ENCODE measurements at regions not wholly inside any gene's neighbourhood (a gene's known extent, or its start where the extent isn't known, plus 50 kb on each side); places are given as distances from the start of the nearest gene placed in this dataset.
"Not testable (repeated sequence)": the region's sequence is repeated elsewhere in the genome, so short reads cannot be mapped to it uniquely, and the experiment has no call there.

DNA sequence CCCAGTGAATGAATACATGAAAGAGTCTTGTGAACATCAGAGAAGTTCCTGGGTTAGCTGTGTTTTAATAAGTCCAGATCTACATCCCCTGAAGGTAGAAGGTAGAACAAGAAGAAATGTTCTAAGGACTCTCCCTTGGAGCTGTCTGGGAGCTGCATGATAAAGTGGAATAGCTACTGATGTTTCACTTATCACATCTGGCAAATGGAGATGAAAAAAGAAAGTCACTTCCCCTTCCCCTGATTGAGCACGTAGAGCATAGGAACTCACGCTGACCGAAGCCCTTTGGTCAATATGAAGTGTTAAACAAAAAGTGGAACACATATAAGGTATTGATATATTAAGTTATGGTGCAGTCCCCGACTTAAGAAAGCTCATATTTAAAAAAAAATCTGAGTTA, 53.2 kb upstream of the PARP1 start:
- no peak for DNase-seq (ENCODE audit: low spot score)

DNA sequence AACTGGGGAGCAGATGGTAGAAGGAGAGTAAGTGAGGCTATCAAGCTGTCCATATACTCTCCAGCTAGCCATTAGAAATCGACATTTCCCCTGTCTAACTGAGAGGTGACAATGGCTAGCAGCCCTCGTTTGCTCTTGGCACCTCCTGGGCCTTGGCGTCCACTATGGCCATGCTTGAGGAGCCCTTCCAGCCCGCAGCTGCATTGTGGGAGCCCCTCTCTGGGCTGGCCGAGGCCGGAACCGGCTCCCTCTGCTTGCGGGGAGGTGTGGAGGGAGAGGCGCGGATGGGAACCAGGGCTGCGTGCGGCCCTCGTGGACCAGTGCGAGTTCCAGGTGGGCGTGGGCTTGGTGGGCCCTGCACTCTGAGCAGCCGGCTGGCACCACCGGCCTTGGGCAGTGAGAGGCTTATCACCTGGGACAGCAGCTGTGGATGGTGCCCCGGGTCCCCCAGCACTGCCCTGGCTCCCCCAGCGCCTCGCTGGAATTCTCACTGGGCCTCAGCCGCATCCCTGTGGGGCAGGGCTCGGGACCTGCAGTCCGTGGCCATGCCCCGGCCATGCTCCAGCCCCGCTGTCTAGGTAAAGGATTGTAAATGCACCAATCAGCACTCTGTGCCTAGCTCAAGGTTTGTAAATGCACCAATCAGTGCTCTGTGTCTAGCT, 56.2 kb upstream of the PARP1 start:
- no peak for DNase-seq (ENCODE audit: low spot score)

DNA sequence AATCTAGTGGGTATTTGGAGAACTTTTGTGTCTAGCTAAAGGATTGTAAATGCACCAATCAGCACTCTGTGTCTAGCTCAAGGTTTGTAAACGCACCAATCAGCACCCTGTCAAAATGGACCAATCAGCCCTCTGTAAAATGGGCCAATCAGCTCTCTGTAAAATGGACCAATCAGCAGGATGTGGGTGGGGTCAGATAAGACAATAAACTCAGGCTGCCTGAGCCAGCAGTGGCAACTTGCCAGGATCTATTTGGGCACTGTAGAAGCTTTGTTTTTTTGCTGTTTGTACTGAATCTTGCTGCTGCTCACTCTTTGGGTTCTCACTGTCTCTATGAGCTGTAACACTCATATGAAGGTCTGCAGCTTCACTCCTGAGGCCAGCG, 56.7 kb upstream of the PARP1 start:
- DNase-seq (ENCODE audit: low spot score) = not testable (repeated sequence)

DNA sequence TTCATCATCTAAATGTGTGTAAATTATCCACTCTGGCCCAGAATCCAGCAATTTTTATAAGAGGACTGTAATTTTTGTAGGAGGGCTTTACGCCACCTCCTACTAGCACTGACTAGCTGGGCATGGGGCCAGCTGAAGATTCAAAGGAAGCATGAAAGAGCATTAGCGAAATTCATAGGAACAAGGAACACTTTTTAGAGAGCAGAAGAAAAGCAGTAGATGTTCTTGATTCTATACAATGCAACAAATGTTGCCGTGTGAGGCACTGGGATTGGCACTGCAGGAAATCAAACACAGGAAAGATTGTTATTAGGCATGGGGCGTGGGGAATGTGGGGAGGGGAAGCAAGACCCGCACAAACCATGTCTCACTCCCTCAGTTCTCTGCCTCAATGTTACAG, 58.4 kb upstream of the PARP1 start:
- DNase-seq (ENCODE audit: low spot score) = no peak

DNA sequence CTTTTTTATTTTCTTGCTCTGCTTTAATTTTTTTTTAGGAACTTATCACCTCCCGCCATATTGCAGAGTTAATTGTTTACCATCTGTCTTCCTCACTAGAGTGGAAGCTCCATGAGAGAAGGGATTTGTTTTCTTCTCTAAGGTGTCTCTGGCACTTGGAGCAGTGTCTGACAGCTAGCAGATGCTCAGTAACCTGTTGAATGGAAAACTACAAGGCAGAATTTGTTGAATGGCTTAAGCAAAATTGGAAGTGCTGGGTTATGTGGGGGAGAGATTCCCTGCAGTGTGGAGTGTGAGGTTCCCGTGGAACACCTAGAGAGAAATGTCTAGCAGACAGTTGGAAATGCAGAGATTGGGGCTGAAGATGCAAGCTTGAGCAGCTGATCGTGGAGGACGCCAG, 59.5 kb upstream of the PARP1 start:
- no peak for DNase-seq (ENCODE audit: low spot score)

DNA sequence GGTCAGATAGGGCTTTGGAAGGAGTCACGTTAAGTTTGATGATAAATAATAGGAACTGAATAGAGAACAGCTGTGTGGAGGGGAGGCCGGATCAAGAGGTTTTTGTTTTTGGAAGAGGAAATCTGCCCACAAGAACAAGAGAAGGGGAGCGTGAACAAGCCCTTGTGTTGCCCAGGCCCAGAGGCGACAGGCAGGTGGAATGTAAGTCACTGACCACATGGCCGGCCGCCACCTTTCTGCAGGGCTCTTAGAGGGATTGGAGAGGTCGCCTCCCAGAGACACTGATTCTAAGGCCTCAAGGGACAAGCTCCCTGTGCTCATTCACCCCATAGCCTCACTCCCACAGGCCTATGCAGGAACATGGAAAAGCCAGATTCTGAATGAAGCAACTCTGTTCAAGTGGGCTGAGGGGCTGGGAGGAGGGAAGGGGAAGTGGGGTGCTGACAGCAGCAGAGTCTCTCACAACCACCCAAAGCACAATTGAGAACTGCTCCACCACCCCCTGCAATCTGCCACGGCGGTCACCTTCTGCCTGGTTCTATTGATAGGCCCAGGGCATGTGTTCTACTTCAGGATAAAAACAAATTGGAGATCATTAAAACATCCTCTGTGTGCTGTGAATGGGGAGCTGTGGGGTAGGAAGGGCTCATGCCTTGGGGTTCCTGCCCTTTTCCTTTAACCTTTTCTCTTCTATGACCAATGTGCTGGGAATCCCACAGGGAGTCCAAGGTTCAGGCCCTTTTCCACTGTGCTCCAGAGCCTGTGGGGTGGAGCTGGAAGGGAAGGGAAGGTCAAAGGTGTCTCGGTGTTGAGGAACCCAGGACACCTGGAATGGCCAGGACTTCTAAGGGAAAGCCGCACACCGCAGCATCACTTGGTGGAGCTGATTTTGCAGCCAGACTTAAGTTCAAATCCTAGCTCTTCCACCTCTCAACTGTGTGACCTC, 63.3 kb upstream of the PARP1 start:
- DNase-seq (ENCODE audit: low spot score) = no peak

DNA sequence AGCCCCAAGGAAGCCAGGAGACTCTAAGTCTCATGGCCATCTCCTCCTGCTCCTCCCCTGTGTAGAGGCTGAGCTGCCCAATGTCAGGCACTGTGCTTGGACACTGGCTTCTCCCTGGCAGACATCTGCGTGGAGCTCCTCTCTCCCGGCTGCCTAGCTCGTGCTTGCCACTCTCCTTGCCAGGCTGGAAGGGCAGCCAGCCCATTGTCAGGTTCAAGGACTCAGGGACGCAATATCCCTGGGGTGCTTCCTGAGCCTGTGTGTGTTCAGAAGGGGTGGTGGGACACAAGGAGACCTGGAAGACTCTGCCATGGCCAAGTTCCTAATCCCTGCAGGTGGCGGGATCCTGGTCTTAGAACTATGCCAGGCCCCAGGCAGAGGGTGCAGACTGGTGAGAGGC, 65.4 kb upstream of the PARP1 start:
- no peak for DNase-seq (ENCODE audit: low spot score)

DNA sequence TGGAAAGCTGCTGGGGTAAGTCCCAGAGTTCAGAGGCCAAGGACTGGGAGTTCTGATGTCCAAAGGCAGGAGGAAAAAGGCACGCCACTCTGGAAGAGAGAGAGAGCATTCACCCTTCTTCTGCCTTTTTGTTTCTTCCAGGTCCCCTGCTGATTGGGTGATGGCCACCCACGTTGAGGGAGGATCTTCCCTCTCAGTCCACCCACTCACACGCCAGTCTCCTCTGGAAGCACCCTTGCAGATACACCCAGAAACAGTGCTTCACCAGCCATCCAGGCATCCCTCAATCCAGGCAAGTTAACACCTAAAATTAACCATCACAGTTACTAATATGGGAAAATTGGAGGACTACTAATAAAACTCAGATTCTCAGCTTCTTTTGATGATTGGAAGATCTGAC, 66.1 kb upstream of the PARP1 start:
- DNase-seq (ENCODE audit: low spot score) = no peak

DNA sequence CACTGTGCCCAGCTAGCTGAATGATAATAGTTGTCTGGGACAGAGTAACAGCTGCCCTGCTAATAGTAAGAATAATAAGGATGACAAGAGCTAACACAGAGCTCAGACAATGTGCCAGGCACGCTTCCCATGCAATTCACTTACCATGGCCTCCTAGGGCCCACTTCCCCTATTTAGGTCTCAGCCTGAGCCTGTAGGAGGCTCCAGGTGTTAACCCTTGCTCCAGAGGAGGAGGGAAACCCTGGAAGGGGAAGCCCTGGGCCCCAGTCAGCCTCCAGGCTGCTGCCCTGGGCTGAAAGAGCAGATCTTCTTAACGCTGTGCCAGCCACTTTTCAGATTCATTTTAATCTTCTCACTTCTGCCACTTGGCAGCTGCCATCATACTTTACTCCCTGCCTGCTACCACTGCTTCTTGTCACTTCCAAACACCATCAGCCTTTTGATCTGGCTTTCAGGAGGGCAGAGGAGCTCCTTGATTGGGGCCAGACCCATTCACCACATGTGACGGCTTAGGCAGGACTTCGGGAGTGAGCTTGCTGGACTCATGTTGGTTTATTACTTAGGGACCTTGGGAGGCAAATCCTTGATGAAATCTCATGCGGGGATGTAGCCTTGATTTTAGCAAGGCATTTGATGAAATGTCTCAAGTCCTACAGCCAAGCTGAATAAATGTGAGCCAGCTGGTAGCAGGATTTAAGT, 66.7 kb upstream of the PARP1 start:
- DNase-seq (ENCODE audit: low spot score) = no peak

DNA sequence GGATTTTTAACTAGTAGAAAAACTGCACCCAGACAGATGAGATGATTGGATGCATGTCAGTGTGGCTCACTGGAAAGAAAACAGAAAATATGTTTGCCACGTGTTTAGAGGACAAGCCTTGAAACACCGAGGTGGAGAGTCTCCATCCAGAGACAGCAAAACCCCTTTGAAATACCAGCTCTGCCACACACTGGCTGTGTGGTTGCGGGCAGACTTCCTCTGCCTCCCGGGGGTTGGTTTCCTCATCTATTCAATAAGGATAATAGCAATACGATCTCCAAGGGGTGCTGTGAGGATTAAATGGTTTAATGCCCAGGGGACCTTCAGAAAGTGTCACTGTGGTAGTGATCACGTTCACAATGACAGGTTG, 67.2 kb upstream of the PARP1 start:
- DNase-seq (ENCODE audit: low spot score) = no peak

DNA sequence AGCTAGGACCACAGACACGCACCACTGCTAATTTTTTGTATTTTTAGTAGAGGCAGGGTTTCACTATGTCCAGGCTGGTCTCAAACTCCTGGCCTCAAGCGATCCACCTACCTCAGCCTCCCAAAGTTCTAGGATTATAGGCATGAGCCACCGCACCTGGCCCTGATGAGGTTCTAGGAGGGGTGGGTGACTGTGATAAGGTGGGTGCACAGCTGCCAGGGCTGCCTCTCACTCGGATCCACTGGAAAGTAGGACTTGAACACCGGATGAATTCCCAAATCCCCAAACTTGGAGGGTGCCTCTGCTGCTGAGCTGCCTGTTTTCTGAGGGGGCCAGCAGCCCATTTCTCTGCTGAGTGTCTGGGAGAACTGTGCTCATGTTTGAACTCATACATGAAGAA, 68.2 kb upstream of the PARP1 start:
- no peak for DNase-seq (ENCODE audit: low spot score)

DNA sequence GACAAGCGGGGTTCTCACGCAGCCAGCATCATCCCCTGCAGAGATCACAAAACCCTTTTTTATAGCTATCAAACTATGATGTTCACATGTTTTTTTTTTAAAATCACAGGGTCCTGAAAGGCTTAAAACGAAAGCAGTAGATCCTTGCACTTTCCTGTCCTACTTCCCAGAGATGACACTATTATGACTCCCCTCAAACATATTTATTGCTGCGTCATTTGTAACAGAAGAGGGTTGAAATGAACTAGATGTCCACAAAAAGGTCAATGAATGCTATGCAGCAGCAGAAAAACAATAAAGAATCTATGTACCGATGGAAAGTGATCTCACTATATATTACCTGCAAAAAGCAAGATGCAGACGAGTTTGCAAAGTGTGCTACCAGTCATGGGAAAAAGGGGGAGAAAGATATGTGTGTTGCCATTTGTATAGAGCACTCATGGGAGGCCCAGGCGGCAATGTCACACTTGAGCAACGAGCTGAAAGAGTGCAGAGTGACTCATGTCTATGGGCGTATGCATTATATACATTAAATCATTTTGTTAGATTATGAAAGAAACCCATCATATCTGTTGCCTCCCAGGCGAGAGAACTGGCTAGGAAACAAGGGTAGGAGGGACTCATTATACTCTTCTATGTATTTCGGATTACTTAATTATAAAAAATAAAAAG, 68.9 kb upstream of the PARP1 start:
- DNase-seq (ENCODE audit: low spot score) = no peak

DNA sequence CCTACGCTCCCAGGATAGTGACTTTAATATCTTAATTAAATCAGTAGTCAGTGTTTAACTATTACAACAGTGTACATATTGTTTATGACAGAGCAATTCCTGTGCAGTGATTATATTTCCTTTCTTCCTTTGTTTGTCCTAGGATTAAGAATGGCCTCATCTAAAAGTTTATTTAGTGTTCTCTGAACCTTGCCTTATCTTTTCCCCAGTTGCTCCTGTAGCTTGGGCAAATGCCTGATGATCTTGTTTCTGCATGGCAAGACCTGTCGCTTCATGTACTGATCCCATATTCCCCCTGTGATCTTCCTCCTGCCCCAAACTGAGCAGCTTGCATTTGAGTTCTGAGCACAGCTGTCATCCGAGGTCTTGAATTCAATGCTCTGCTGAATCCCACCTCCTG, 69.1 kb upstream of the STUM start:
- DNase-seq (ENCODE audit: low spot score) = no peak

DNA sequence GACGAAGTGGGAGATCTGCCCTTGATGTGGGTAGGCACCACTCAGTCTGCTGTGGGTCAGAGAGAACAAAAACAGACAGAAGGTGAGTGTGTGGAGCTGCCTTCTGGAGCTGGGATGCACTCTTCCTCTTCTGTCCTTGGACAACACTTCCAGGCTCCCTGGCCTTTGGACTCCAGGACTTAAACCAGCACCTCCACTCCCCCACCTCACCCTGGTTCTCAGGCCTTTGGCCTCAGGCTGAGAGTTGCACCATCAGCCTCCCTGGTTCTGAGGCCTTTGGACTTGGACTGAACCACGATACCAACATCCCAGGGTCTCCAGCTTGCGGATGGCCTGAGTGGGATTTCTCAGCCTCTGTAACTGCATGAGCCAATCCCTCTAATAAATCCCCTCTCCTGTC, 68.1 kb upstream of the STUM start:
- no peak for DNase-seq (ENCODE audit: low spot score)

DNA sequence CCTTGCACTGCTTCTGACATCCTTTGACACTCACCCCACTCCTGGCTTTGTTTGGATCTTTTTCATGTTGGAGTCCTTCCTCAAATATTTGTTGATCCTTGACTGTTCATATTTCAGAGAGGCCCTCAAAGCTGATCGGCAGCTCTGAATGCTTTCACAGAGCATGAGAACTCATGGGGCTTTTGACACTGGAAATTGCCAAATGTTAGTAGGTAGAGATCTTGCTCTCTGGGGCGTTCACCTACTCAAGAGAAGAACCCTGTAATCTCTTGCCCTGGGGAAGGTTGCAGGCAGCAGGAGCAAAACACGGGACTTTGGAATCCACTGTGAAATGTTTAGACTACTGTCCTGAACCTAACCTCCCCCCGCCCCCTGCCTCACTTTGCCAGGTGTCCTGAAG, 67.4 kb upstream of the STUM start:
- DNase-seq (ENCODE audit: low spot score) = no peak

DNA sequence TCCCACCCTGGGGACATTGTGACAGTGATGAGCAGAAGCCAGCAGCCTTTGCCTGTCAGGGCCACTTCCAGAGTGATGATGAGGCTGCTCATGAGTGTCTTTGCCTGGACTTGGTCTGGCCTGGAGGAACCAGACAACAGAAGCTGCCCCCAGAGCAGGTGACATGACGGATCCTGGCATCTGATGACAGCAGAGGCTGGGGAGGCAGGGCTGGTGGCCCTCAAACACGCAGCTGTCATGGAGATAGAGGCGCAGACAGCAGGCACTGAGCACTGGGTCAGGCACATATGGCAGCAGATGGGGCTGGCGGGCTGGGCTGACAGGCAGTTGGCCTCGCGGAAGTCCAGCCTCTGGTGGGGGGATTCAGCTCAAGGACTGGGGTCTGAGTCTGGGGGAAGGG, 66.4 kb upstream of the STUM start:
- DNase-seq (ENCODE audit: low spot score) = no peak

DNA sequence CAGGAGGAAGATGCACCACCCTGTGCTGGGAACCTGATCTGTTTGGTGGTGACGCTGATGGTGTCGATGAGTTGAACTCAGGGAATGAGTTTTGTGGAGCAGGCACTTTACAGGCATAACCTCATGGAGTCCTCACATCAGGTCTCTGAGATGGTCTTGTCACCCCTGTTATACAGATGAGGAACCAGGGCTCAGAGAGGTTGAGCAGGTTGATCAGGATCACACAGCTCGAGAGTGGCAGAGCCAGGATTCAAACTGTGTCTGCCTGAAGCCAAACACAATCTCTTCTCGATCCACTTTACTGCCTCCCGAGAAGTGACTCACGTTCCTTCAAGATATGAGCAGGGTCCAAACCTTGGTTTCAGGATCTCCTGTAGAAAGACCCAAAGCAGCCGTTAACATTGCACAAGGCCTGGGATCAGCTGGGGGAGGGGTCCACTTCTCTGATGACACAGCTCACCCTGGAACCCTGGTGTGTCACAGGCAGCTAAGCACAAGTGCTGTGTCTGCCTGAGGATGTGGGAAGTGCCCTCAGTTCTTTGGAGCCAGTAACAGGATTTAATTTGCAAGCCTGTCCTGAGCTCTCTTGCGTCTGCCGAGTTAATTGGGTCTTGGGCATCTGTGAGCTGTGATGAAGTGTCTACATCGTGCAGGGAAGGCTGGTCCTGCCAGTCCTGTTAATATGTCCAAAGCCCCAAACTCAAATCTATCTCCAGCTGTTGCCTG, 65.4 kb upstream of the STUM start:
- DNase-seq (ENCODE audit: low spot score) = peak; percentile 8

DNA sequence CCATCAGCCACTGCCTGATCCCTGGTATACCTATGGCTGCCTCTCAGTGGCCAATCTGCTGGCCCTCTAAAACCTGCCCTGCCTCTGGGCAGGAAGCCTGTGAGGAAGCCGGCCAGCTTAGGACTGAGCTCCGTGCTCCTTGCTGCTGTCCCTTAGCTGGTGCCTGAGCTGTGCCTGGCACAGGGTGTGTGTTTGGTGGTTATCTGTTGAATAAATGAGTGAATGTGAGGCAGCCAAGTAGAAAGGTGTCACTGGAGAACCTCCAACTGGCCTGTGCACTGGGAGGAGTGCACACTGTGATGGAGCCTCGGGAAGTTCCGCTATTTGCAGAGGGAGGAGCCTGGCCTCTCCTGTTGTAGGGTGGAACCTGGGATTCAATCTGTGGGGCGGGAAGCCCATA, 63.4 kb upstream of the STUM start:
- DNase-seq (ENCODE audit: low spot score) = no peak

DNA sequence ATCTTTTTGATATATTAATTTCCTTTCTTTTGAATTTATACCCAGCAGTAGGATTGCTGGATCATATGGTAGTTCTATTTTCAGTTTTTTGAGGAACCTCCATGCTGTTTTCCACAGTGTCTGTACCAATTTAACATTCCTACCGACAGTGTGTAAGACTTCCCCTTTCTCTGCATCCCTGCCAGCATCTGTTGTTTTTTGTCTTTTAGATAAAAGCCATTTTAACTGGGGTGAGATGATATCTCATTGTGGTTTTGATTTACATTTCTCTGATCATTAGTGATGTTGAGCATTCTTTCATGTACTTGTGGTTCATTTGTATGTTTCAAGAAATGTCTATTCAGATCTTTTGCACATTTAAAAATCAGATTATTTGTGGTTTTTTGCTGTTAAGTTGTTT, 62.4 kb upstream of the STUM start:
- no peak for DNase-seq (ENCODE audit: low spot score)

DNA sequence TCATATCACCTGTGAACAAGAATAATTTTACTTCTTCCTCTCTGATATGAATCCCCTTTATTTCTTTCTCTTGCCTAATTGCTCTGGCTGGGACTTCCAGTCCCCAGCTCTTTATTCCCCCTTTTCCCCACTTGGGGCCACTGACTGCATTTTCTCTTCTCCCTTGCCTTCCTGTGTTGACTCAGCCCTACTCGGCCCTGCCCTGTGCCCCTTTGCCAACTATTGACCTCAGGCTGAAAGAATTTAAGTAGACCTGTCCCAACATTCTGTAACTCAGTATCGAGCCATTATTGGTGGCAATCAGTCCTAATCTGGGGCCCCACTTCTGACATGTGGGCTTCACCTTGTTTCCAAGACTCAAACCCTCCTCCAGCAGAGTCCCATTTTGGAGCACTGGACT, 60.6 kb upstream of the STUM start:
- DNase-seq (ENCODE audit: low spot score) = peak; percentile 71

DNA sequence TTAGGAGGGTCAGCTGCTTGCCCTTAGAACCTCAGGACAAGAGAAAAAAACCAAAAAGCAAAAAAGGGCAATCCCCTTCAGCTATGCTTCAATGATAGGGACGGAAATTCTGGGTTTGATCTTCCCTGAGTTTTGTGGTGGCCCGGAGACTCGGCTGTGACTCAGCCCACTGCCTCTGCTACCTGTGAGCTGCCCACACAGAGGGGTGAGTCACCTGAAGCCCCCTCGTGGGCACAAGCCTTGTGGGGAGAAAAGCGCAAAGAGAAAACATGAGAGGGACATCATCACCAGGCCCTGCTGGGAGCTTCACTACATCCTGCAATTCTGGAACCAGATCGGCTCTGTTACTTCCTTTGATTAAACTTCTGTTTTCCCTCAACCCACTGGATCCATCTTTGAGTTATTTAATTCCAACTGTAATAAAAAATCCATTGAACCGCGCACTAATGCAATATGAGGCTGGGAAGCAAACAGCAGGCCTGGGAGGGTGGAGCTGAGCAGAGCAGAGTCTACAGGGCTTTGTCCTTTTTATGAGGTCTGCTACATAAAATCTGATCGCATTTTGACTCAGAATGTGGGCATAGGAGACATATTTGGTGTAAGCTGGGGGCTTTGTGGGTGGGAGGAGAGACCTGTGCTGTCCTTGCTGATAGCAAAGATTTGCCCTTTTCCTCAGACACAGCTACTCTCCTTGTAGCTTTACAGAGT, 58.7 kb upstream of the STUM start:
- DNase-seq (ENCODE audit: low spot score) = no peak

All from kidney tubule cell (primary cell).